ENCODE measurements at regions not wholly inside any gene's neighbourhood (a gene's known extent, or its start where the extent isn't known, plus 50 kb on each side); places are given as distances from the start of the nearest gene placed in this dataset.

- ATAC-seq (no peak), DNase-seq (no peak)
- Histone ChIP-seq H3K4me1 (no peaks in the 10 kb centered on the region), H3K36me3 (no peaks in the 10 kb centered on the region), H3K27me3 (no peaks in the 10 kb centered on the region), H3K27ac (no peak overlapping the region), H3K4me3 (no peak overlapping the region), H3K9me3 (no peaks in the 10 kb centered on the region)
- in situ Hi-C loops (cut with MboI; ENCODE audit: low sequenced_read_pairs in 4 of 4): no loop called here
- intact Hi-C loops (cut with DNase I; ENCODE audit: low total_unique reads): no loop called here
- TF ChIP-seq, protein P1, sequence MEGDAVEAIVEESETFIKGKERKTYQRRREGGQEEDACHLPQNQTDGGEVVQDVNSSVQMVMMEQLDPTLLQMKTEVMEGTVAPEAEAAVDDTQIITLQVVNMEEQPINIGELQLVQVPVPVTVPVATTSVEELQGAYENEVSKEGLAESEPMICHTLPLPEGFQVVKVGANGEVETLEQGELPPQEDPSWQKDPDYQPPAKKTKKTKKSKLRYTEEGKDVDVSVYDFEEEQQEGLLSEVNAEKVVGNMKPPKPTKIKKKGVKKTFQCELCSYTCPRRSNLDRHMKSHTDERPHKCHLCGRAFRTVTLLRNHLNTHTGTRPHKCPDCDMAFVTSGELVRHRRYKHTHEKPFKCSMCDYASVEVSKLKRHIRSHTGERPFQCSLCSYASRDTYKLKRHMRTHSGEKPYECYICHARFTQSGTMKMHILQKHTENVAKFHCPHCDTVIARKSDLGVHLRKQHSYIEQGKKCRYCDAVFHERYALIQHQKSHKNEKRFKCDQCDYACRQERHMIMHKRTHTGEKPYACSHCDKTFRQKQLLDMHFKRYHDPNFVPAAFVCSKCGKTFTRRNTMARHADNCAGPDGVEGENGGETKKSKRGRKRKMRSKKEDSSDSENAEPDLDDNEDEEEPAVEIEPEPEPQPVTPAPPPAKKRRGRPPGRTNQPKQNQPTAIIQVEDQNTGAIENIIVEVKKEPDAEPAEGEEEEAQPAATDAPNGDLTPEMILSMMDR (IDR thresholded peaks at IDR 0.05 in 4 of 5, conservative IDR thresholded peaks at IDR 0.05 in 1 of 5): no peak
- no peak for TF ChIP-seq POLR2A (IDR thresholded peaks at IDR 0.05)
Observed at GRCh38 chr6:166040292-166040691, 127.4 kb downstream of the TBXT start.

DNA sequence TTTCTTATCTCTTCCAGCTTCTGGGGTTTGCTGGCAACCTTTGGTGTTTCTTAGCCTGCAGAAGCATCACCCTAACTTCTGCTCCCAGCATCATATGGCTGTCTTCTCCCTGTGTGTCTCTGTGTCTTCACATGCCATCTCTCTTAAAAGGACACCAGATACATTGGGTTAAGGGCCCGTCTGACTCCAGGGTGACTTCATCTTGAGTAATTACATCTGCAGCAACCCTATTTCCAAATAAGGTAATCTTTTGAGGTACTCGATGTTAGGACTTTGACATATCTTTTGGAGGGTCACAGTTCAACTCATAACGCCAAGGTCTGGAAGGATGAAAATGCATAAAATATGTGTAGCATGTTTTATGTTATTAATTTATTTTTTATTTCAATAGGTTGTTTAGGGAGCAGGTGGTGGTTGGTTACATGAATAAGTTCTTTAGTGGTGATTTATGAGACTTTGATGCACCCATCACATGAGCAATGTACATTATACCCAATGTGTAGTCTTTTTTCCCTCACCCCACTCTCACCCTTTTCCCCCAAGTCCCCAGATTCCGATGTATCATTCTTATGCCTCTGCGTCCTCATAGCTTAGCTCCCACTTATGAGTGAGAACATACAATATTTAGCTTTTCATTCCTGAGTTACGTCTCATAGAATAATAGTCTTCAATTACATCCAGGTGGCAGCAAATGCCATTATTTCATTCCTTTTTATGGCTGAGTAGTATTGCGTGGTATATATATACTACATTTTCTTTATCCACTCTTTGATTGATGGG lies 131.1 kb downstream of the TBXT start:
- in situ Hi-C loops (cut with MboI; ENCODE audit: low sequenced_read_pairs in 4 of 4) (no loop called here), intact Hi-C loops (cut with DNase I; ENCODE audit: low total_unique reads) (no loop called here)
- H3K27ac ChIP-seq: no peak overlapping the region
- no peaks in the 10 kb centered on the region for H3K27me3 ChIP-seq
- H3K4me1 ChIP-seq: no peaks in the 10 kb centered on the region
- DNase-seq (no peak), ATAC-seq (no peak)
- no peak overlapping the region for H3K4me3 ChIP-seq
- no peaks in the 10 kb centered on the region for H3K36me3 ChIP-seq
- no peaks in the 10 kb centered on the region for H3K9me3 ChIP-seq
- TF ChIP-seq, protein P1 (IDR thresholded peaks at IDR 0.05 in 4 of 5, conservative IDR thresholded peaks at IDR 0.05 in 1 of 5): no peak
- no peak for TF ChIP-seq POLR2A (IDR thresholded peaks at IDR 0.05)

DNA sequence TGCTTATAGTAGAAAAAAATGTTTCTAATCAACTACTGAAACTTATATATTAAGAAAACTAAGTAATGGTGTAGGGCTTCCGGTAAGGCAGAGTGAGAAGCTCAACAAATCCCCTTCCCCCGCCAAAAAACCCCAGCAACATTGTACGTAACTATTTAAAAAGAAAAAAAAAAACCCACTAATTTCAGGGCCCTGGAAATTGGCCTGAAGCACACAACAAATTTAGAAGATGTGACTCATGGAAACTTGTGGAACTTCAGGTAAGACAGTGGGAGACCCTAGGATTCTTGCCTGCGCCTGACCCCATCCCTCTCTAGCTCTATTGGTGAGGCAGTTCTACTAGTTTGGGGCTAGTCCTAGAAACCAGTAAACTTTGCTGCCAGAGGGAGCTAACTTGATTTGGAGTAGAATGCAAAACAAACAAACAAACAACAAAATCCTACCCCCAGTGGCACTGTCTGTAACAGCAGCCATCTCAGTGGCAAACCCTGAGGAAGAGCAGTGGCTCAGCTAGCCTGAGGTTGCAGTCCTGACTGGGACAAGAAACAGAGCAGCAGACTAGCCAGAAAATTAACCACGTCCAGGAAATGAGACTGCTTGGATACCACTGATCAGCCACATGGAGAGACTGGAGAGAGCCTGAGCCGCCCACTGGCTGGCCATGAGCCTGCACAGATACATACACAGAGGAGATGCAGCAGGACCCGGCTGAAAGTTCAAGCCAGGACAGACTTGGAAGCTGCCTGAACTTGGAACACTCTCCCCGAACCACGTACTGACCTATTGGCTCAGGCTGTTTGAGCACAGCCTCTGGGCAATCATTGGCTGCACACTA lies 135.1 kb downstream of the TBXT start:
- peak overlapping the region in 2 of 4 donors; percentile 15 for H3K27ac ChIP-seq
- H3K27me3 ChIP-seq: no peaks in the 10 kb centered on the region
- TF ChIP-seq, protein P1 (IDR thresholded peaks at IDR 0.05 in 4 of 5, conservative IDR thresholded peaks at IDR 0.05 in 1 of 5): no peak
- no peak for TF ChIP-seq POLR2A (IDR thresholded peaks at IDR 0.05)
- DNase-seq: peak in 1 of 2 donors; percentile 18
- intact Hi-C loops (cut with DNase I; ENCODE audit: low total_unique reads): no loop called here
- in situ Hi-C loops (cut with MboI; ENCODE audit: low sequenced_read_pairs in 4 of 4): no loop called here
- no peaks in the 10 kb centered on the region for H3K36me3 ChIP-seq
- peak; percentile 44 to 58 for ATAC-seq
- no peaks in the 10 kb centered on the region for H3K4me1 ChIP-seq
- H3K9me3 ChIP-seq: no peaks in the 10 kb centered on the region
- H3K4me3 ChIP-seq: no peak overlapping the region

GRCh38 chr6:166031275-166031674 lies 136.4 kb downstream of the TBXT start:
- Histone ChIP-seq H3K4me3 (no peak overlapping the region), H3K27ac (no peak overlapping the region), H3K9me3 (no peaks in the 10 kb centered on the region), H3K4me1 (no peaks in the 10 kb centered on the region), H3K27me3 (no peaks in the 10 kb centered on the region), H3K36me3 (no peaks in the 10 kb centered on the region)
- TF ChIP-seq, protein P1 (IDR thresholded peaks at IDR 0.05 in 4 of 5, conservative IDR thresholded peaks at IDR 0.05 in 1 of 5): no peak
- TF ChIP-seq POLR2A (IDR thresholded peaks at IDR 0.05): no peak
- in situ Hi-C loops (cut with MboI; ENCODE audit: low sequenced_read_pairs in 4 of 4): no loop called here
- DNase-seq: no peak
- ATAC-seq: no peak
- intact Hi-C loops (cut with DNase I; ENCODE audit: low total_unique reads): no loop called here

All from gastrocnemius medialis (tissue), 4 donors.